Neural progenitor cell (in vitro differentiated cells): ENCODE measurements at regions not wholly inside any gene's neighbourhood (a gene's known extent, or its start where the extent isn't known, plus 50 kb on each side); places are given as distances from the start of the nearest gene placed in this dataset.

Experiments
- DNase-seq: peaks from one replicate; pipeline ENCODE4 v3.0.0-alpha.2; 2016; ENCODE audit warnings: low spot score
- H2AFZ ChIP-seq: fragments of 200-600 bp; sonication (generic); replicated peaks from 2 replicates; pipeline ENCODE4 v1.6.1; 2016; ENCODE audit warnings: antibody characterized with exemption
- H3F3A ChIP-seq: fragments of 200-600 bp; sonication (generic); 2 replicates; pipeline ENCODE4 v1.6.1; 2016; ENCODE audit warnings: antibody characterized with exemption, low read depth
- H3K27ac ChIP-seq: fragments of 200-600 bp; sonication (generic); 2 replicates; pipeline ENCODE4 v1.5.1; 2016; ENCODE audit warnings: mild to moderate bottlenecking
- H3K27me3 ChIP-seq: fragments of 200-600 bp; sonication (generic); 2 replicates; pipeline ENCODE4 v1.6.1; 2016; ENCODE audit warnings: mild to moderate bottlenecking, moderate library complexity
- H3K36me3 ChIP-seq: fragments of 200-600 bp; sonication (generic); 2 replicates; pipeline ENCODE4 v1.5.1; 2016
- H3K4me1 ChIP-seq: fragments of 200-600 bp; sonication (generic); 2 replicates; pipeline ENCODE4 v1.6.1; 2016; ENCODE audit warnings: mixed run types
- H3K4me2 ChIP-seq: fragments of 200-600 bp; sonication (generic); 2 replicates; pipeline ENCODE4 v1.6.1; 2016
- H3K4me3 ChIP-seq: fragments of 200-600 bp; sonication (generic); 2 replicates; pipeline ENCODE4 v1.5.1; 2016
- H3K79me2 ChIP-seq: fragments of 200-600 bp; sonication (generic); 2 replicates; pipeline ENCODE4 v1.6.1; 2016; ENCODE audit warnings: low read depth
- H3K9ac ChIP-seq: fragments of 200-600 bp; sonication (generic); 2 replicates; pipeline ENCODE4 v1.6.1; 2016
- H3K9me3 ChIP-seq: fragments of 200-600 bp; sonication (generic); 2 replicates; pipeline ENCODE4 v1.5.1; 2016; ENCODE audit warnings: low read depth
- H4K20me1 ChIP-seq: fragments of 200-600 bp; sonication (generic); 2 replicates; pipeline ENCODE4 v1.6.1; 2016; ENCODE audit warnings: low read depth
- H3K27ac Mint-ChIP-seq: 3 replicates; pipeline ENCODE4 v1.8.0; 2021; ENCODE audit warnings: mixed read lengths
- H3K27me3 Mint-ChIP-seq: 2 replicates; pipeline ENCODE4 v1.8.0; 2022; ENCODE audit warnings: low read depth, mild to moderate bottlenecking, inconsistent platforms, moderate library complexity, mixed read lengths; ENCODE audit not compliant: insufficient read depth
- H3K36me3 Mint-ChIP-seq: 3 replicates; pipeline ENCODE4 v1.8.0; 2021; ENCODE audit warnings: mixed read lengths
- H3K4me1 Mint-ChIP-seq: 3 replicates; pipeline ENCODE4 v1.8.0; 2021; ENCODE audit warnings: mixed read lengths
- H3K4me3 Mint-ChIP-seq: 3 replicates; pipeline ENCODE4 v1.8.0; 2021; ENCODE audit warnings: mild to moderate bottlenecking, moderate library complexity, mixed read lengths
- H3K9me3 Mint-ChIP-seq: 3 replicates; pipeline ENCODE4 v1.8.0; 2020; ENCODE audit warnings: mixed read lengths
- CTCF ChIP-seq: fragments of 200-600 bp; sonication (generic); IDR thresholded peaks from 2 replicates; pipeline ENCODE4 v1.5.1; 2017; ENCODE audit warnings: antibody characterized with exemption, mild to moderate bottlenecking
- EZH2 ChIP-seq: fragments of 200-600 bp; sonication (generic); IDR thresholded peaks from 2 replicates; pipeline ENCODE4 v1.6.1; 2017; ENCODE audit warnings: antibody characterized with exemption, mild to moderate bottlenecking, moderate library complexity
- EZH2phosphoT487 ChIP-seq: fragments of 200-600 bp; sonication (generic); IDR thresholded peaks from 2 replicates; pipeline ENCODE4 v1.6.1; 2017; ENCODE audit warnings: antibody characterized with exemption

GRCh38 chr5:107293541-107294210 lies 377.1 kb downstream of the EFNA5 start:
- Histone ChIP-seq H3K4me1 (peaks cover 15% of the 10 kb centered on the region), H3K4me2 (no peak overlapping the region), H3K27ac (no peak overlapping the region), H3K9me3 (no peaks in the 10 kb centered on the region), H3F3A (no peaks in the 10 kb centered on the region), H2AFZ (no peak overlapping the region), H4K20me1 (no peaks in the 10 kb centered on the region), H3K36me3 (no peaks in the 10 kb centered on the region), H3K79me2 (no peaks in the 10 kb centered on the region), H3K27me3 (no peaks in the 10 kb centered on the region), H3K4me3 (no peak overlapping the region), H3K9ac (no peak overlapping the region)
- no peak overlapping the region for H3K27ac Mint-ChIP-seq
- H3K27me3 Mint-ChIP-seq = peaks cover 3% of the 10 kb centered on the region
- DNase-seq = no peak
- H3K4me3 Mint-ChIP-seq = no peak overlapping the region
- no peaks in the 10 kb centered on the region for H3K9me3 Mint-ChIP-seq
- TF ChIP-seq EZH2 (no peak), EZH2phosphoT487 (no peak), CTCF (no peak)
- no peaks in the 10 kb centered on the region for H3K4me1 Mint-ChIP-seq
- H3K36me3 Mint-ChIP-seq = no peaks in the 10 kb centered on the region

- Histone ChIP-seq H3K9ac (no peak overlapping the region), H3F3A (no peaks in the 10 kb centered on the region), H3K27me3 (no peaks in the 10 kb centered on the region), H3K4me3 (no peak overlapping the region), H3K4me2 (no peak overlapping the region), H3K36me3 (no peaks in the 10 kb centered on the region), H3K27ac (no peak overlapping the region), H2AFZ (no peak overlapping the region), H4K20me1 (no peaks in the 10 kb centered on the region), H3K4me1 (peaks cover 25% of the 10 kb centered on the region), H3K79me2 (no peaks in the 10 kb centered on the region), H3K9me3 (no peaks in the 10 kb centered on the region)
- no peak for TF ChIP-seq EZH2phosphoT487
- no peak for TF ChIP-seq CTCF
- TF ChIP-seq EZH2 = no peak
- H3K4me1 Mint-ChIP-seq = no peaks in the 10 kb centered on the region
- H3K4me3 Mint-ChIP-seq = no peak overlapping the region
- peaks cover 3% of the 10 kb centered on the region for H3K27me3 Mint-ChIP-seq
- peak overlapping the region; percentile 11 for H3K27ac Mint-ChIP-seq
- H3K36me3 Mint-ChIP-seq = no peaks in the 10 kb centered on the region
- DNase-seq = no peak
- no peaks in the 10 kb centered on the region for H3K9me3 Mint-ChIP-seq
These were observed 378.9 kb downstream of the EFNA5 start for GRCh38 chr5:107291866-107292265.

- no peak for TF ChIP-seq CTCF
- TF ChIP-seq EZH2 = no peak
- TF ChIP-seq EZH2phosphoT487 = no peak
- Histone ChIP-seq H3F3A (no peaks in the 10 kb centered on the region), H3K36me3 (no peaks in the 10 kb centered on the region), H4K20me1 (no peaks in the 10 kb centered on the region), H3K4me1 (peaks cover 18% of the 10 kb centered on the region), H3K4me3 (no peak overlapping the region), H2AFZ (no peak overlapping the region), H3K27ac (no peak overlapping the region), H3K79me2 (no peaks in the 10 kb centered on the region), H3K4me2 (no peak overlapping the region), H3K27me3 (no peaks in the 10 kb centered on the region), H3K9me3 (no peaks in the 10 kb centered on the region), H3K9ac (no peak overlapping the region)
- no peak for DNase-seq
- Mint-ChIP-seq H3K4me3 (no peak overlapping the region), H3K27ac (no peak overlapping the region), H3K36me3 (no peaks in the 10 kb centered on the region), H3K27me3 (peaks cover 3% of the 10 kb centered on the region), H3K4me1 (no peaks in the 10 kb centered on the region), H3K9me3 (no peaks in the 10 kb centered on the region)
These were observed 379.8 kb downstream of the EFNA5 start for GRCh38 chr5:107290780-107291398.
